Ishikawa (cell line): ENCODE measurements at regions not wholly inside any gene's neighbourhood (a gene's known extent, or its start where the extent isn't known, plus 50 kb on each side); places are given as distances from the start of the nearest gene placed in this dataset.

Source experiments
- EGR1 ChIP-seq: IDR thresholded peaks from 2 replicates; pipeline ENCODE4 v1.6.1; 2012
- RAD21 ChIP-seq: IDR thresholded peaks from 2 replicates; pipeline ENCODE4 v1.6.1; 2012; ENCODE audit warnings: low read depth
- YY1 ChIP-seq: IDR thresholded peaks from 2 replicates; pipeline ENCODE4 v1.6.1; 2012; ENCODE audit warnings: low read depth

DNA sequence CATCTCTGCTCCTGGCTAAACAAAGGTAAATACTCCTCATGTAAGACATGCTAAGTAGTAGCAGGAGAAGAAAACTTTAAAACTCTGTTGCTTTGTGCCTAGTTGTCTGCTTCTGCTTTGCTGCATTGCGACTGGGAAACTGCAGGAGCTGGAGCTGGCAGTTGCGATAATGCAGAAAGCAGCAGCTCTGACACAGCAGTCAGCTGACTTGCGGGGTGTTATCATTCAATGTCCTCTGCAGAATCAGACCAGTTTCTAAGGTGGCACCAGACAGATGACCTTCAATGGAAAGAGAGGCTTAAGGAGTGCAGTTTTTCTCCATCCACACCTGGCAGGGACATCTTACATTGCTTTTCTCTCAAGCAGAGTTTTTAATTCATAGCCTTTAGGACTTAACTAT lies 69.9 kb upstream of the SOX4 start:
- no peak for TF ChIP-seq RAD21
- TF ChIP-seq EGR1 = no peak
- TF ChIP-seq YY1 = no peak
